Ureter (tissue), 1 donor: ENCODE measurements at regions not wholly inside any gene's neighbourhood (a gene's known extent, or its start where the extent isn't known, plus 50 kb on each side); places are given as distances from the start of the nearest gene placed in this dataset.

ENCODE experiments used
- DNase-seq: peaks from one replicate; pipeline ENCODE4 v3.0.0-alpha.2; 2020; ENCODE audit warnings: low spot score
- donor health status: DM: yes; HTN: yes; CAD: no.

DNA sequence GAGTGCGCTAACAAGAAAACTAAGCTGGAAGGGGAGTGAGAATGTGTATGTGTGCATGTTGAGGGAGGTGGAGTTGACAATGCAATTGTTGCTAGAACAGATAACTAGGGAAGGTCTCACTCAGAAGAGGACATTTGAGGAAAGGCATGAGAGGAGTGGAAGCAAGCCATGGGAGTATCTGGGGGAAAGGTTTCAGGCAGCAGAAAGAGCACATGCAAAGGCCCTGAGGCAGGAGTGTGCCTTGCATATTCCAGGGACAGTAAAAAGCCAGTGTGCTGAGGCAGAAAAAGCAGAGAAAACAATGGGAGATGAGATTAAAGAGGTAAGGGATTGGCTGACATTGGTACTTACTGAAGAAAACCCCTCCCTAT is 149.6 kb upstream of the ADO start:
- DNase-seq, result no peak

GRCh38 chr10:62655337-62655994 is 149.1 kb upstream of the ADO start:
- no peak for DNase-seq

DNA sequence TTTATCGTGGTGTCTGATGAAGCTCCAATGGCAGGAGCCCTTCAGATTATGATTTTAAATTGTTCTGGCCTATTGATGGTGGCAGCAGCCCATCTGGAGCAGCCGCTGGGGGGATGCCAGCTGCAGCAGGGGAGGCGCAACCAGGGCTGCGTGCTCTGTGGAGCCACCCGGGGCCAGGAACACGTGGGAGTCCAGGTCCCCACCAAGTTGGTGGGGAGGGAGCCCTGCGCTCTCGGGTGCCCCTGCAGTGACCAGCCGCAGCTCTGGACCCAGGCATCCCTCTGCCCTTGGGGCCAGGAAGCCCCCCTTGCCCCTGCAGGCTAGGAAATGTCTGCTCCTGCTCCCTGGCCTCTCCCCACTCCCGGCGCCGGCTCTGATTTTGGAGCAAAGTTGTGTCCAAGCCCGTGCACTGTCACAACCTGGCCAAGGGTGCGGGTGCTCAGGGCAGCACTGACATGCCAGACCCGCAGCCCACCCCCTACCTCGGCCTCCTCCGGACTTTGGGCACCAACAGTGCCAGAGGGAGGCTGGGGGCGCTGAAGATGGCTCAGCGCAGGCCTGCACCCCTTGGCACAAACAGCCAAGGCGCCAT is 147.2 kb upstream of the ADO start:
- DNase-seq, result no peak

DNA sequence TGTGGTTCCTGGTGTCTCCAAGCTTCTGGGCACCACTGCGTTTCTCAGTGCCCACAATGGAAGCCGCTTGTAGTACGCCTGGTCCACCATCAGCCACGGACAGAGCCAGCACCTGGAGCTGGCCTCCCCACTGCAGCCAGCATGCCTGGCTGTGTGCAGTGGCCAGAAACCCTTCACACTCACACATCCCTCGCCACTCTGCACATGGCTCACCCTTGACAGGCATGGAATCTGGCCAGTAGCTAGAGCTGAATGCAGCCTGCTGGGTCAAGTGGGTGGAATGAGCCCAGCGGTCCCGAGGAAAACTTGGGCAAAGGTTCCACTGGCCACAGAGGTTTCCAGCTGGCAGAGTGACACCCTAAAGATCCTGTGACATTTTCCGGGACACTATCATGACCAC is 146.0 kb upstream of the ADO start:
- no peak for DNase-seq

- no peak for DNase-seq
Measured at GRCh38 chr10:62661143-62661542, 143.4 kb upstream of the ADO start.

DNA sequence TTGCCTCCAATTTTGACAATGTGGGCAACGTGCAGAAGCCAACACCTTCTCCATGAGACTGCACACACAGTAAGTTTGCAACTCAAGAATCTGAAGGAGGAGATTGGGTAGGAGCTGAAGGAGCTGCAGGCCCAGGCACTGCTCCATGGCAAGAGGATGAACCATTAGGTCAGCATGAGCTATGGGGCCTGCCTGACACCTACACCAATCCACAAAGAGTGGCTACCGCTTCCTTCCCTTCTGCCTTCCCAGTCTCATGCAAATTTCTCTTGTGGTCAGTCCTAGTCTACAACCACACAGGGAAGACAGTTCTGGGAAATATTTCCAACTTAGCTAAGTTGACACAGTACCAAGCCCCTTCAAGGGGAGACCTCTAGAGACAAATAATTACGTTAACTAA is 142.0 kb upstream of the ADO start:
- no peak for DNase-seq

DNA sequence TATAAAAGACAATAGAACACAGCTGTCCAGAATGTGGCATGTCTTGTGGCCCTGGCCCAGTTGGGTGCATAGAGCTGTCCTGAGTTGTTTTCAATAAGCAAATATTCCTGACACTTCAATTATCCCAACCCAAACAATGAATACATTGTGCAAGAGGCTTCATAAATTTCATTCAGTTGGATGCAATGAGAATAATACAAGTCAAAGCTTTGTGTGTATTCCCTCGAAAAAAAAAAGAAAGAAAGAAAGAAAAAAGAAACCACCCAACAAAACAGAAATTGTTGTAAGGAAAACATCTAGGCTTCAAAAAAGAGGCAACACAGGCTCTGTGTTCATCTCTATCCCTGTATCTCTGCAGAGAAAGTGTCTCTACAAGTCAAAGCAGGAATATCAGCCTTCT is 138.7 kb upstream of the ADO start:
- DNase-seq, result no peak

GRCh38 chr10:62666275-62666674 is 138.2 kb upstream of the ADO start:
- no peak for DNase-seq

DNA sequence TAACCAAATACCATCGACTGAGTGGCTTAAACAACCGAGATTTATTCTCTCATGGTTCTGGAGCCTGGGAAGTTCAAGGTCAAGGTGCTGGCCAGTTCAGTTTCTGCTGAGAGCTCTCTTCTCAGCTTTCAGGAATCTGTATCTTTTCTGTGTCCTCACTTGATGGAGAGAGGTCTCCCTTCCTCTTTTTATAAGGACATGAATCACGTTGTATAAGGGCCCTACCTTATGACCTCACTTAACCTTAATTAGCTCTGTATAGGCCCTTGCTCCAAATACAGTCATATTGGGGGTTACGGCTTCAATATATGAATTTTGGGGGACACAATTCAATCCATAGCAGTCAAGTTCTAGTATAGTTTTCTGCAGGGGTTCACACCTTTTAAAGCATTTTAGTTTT is 135.2 kb upstream of the ADO start:
- no peak for DNase-seq

DNA sequence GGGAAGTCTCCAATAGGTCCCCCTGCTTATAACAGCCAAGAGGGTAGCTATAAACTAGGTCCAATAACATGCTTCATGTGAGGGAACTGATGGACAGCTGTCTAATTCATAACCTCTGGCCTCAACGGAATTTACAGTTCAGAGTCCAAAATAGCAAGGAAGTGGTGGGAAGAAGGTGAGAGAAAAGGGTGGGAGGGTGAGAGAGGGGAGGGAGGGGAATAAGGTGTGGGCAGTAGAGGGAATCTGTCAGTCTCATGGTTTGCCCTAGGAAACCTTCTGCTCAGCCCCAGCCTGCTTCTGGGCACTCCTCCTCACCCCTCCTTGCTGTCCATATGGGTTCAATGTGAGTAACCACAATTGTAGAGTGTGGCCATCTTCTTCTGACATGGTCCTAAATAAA is 133.4 kb upstream of the ADO start:
- no peak for DNase-seq

DNA sequence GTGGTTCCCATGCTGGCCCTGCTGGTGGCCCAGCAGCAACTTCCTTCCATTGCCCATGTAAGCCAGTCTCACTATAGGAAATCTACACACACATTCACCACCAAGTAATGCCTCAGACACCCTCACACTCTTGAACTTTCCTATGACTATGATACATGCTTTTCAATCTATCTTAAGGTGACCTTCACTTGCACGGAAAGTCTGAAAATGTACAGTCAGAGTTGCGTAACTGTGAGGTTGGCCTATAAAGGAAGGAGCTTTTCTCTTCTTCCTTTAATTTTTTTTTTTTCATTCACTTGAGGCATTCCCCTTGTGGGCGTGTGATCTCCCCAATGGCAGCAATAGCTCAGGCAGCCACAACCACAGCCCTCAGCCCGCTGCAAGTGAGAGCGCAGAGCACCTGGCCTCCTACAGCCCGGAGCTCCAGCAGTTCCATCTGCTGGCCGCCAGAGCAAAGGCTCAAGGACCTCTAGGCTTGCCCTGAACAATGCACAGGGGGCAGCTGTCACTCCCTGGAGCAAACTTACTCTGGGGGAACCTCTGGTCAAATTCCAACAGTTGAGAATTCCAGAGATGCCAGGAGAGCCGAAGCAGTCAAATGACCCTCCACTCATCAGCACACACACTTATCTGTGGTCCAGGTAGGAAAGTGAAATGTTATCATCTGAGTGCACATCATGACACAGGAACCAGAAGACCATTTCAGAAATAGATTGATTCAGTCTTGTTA is 123.1 kb upstream of the ADO start:
- DNase-seq, result no peak

- DNase-seq, result no peak
Measured at GRCh38 chr10:62684911-62685310, 119.6 kb upstream of the ADO start.

DNA sequence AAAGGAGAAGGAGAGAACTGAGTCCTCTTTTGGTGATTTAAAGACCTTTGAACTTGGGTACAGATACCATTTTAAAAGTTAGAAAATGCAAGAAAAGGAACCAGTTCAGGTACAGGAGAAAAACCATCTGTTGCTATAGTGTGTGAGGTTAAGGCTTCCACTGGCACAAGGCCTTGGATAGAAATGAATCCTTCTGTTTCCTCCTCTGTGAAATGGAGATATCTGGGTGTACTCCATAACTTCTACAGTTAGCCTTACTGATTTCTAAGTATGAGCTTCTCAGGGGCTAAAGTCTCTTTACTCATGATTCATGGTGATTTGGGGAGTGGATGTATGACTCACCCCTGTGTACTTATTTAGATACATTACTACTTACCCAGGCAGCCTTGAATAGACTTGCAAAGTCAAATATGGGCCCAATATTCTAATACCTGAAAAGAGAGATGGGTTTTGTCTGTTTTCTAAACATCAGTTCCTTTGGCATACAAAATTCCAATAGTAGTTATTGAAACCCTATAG is 117.2 kb upstream of the ADO start:
- no peak for DNase-seq

- DNase-seq, result no peak
Measured at GRCh38 chr10:62688971-62689700, 115.4 kb upstream of the ADO start.

DNA sequence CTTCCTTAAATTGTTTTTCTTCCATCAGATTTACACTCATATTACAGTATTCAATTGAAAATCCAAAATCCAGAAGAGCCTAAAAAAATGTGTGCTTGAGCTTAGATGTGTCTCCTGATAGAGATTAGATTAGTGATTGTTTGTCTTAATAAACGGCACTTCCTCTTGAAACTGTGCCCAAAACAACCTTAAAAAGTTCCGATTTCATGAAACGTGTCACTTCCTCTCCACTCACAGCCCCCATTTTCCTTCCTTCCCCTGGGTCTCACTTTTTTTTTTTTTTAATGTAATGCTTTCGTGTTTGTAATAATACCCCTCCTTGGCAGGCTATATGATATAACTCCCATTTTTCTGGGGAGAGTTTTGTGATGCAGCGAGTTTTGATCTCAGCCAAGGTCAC is 114.8 kb upstream of the ADO start:
- no peak for DNase-seq

- DNase-seq, result no peak
Measured at GRCh38 chr10:62690703-62691102, 113.8 kb upstream of the ADO start.

- no peak for DNase-seq
Measured at GRCh38 chr10:62691336-62691735, 113.2 kb upstream of the ADO start.

- no peak for DNase-seq
Measured at GRCh38 chr10:62692085-62692484, 112.4 kb upstream of the ADO start.

DNA sequence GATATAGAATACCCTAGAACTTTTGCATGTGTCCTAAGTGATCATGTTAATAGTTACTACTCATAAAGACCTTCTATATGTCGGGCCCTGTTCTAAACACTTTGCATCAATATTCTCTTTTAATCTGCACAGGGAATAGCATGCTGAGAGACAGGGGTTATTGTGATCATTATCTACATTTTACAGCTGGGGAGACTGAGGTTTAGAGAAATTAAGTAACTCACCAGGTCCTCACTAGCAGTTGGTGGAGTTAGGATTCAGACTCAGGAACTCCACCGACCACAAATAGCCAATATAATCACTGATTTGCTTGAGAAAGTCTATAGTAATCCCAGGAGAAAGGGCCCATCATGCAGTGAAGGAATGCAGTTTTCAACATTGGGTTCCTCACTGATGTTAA is 111.2 kb upstream of the ADO start:
- no peak for DNase-seq

- DNase-seq, result no peak
Measured at GRCh38 chr10:62694537-62695126, 109.9 kb upstream of the ADO start.

GRCh38 chr10:62696798-62697197 is 107.7 kb upstream of the ADO start:
- no peak for DNase-seq

DNA sequence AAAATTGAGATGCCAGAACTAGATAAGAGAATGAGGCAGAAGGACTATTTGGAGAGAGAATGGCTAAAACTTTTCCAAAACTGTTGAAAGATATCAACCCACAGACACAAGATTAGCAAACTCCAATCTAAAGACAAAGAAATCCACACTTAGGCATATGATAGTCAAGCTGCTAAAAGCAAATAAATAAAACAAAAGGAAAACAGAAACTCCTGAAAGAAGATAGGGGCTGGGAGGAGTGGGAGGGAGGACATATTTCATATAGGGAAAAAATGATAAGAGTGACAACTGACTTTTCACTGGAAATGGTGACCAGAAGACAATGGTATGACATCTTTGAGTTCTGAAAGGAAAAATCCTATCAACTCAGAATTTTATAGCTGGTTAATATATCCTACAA is 105.4 kb upstream of the ADO start:
- DNase-seq, result no peak
